GM18502 (cell line): ENCODE measurements at regions not wholly inside any gene's neighbourhood (a gene's known extent, or its start where the extent isn't known, plus 50 kb on each side); places are given as distances from the start of the nearest gene placed in this dataset.
"Not testable (repeated sequence)": the region's sequence is repeated elsewhere in the genome, so short reads cannot be mapped to it uniquely, and the experiment has no call there.

Experiments used
- ATAC-seq: cut with Tn5 transposase; IDR thresholded peaks from one replicate; pipeline ENCODE4 v1.9.1; 2021; ENCODE audit warnings: mild to moderate bottlenecking; ENCODE audit not compliant: unreplicated experiment, poor library complexity

DNA sequence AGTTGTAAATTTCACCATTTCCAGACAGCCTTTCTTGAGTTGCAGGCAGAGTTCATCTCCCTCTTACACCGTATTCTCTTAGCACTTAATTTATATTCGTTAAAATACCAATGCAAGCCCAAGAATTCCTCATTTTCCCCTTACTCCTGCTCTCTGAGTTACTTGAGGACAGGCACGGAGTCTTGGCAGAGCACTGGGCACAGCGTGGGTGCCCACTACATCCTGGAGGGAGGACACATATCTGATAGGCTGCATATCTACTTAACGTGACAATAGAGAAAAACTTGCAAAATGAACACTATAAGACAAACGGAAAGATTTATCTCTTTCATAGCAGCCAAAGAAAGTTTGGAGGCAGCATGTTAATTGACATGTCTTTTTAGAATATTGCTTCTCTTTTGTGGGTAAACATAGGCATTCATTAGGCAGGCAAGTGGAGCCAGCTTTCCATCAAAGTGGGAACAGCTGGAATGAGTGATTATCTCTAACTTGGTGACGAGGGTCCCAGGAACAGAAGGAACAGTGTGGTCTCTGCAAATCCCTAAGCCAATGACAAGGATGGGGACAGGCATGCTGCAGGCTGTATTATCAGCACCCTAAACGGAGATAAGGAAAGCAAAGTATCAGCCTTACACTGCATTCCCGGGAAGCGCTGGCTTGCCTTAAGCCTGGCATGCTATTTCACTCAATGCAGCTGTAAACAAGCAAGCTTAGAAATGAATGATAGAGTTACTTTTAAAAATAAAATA is 116.5 kb downstream of the RTP4 start:
- no peak for ATAC-seq

GRCh38 chr3:187481426-187481825 is 113.2 kb downstream of the RTP4 start:
- no peak for ATAC-seq

DNA sequence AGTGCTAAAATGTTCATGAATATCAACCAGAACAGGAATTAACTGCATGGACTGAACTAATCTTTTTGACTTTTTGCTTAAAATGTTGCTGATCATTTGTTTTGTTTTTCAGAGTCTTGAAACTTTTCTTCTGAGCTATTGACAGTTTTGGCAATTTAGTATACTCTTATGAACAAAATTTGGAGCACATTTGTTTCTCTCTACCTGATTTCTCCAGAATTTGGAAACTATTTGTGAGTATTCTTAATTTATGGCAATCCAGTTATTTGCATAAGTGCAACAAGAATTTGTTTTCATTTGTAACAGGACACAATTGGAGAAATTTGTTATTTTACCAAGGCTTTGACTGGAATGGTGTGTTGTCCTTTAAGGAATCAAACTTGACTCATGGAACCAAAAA is 107.4 kb downstream of the RTP4 start:
- ATAC-seq = not testable (repeated sequence)

DNA sequence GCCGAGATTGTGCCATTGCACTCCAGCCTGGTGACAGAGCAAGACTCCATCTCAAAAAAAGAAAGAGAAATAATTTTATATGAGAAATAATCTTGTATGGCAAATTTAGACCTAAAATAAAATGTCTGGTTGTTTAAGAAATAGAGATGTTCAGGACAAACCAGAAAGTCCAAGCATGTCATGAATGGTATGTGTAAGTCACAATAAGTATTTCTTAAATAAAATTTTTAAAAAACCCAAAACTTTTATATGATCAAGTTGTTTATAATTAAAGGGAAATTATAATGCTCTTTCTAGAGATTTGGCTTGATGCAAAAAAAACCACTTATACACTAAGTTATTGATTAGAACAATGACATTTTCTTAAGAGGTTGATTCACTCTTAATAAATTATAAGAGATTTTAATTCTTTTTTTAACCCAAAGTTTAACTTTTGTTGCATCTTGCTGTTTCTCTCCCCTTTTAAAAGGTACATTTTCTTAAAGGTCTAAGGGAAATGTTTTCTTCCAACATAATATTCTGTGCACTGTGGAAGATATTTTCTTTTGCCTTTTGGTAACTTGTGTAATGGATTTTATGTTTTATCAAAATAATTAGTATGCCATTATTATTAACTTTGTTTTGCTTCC is 105.7 kb downstream of the RTP4 start:
- ATAC-seq = no peak

GRCh38 chr3:187466306-187466705 is 98.1 kb downstream of the RTP4 start:
- ATAC-seq = not testable (repeated sequence)

- ATAC-seq = no peak
Measured at GRCh38 chr3:187465503-187465902, 97.3 kb downstream of the RTP4 start.

GRCh38 chr3:187464682-187465081 is 96.5 kb downstream of the RTP4 start:
- ATAC-seq = no peak

DNA sequence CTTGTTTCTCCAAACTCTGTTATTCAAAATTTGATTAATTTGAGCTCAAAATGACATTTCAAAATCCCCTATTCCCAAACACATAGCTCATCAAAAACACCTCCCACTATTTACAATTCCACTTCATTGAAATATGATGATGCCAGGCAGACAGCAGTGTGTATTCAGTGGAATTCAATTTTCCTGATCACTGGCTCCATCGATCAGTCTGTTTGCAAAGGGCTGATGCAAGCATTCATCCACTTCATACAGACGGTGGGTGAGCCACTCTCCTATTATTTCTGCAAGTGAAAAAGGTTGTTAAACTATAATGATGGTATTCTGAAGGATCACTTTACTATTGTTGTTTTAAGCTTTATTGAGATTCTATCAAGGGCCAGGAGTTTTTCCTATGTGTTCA is 90.7 kb downstream of the RTP4 start:
- no peak for ATAC-seq

DNA sequence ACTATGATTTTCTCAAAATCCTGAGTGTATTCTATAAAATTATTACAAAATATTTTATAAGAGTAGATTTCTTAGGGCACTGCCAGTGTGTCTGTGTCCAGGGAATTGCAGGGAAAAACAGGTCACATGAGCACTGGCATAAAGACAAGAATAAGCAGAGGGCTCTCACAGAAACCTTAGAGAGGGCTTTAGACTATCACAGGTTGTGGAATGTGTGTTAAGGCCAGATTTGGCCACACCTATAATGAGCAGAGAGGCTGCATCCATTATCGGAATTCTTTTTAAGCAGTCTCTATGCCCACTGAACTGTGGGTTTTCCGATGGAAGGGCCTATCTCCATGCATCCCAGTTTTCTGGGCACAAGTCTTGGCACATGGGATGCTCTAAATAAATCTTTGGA is 90.2 kb downstream of the RTP4 start:
- no peak for ATAC-seq

DNA sequence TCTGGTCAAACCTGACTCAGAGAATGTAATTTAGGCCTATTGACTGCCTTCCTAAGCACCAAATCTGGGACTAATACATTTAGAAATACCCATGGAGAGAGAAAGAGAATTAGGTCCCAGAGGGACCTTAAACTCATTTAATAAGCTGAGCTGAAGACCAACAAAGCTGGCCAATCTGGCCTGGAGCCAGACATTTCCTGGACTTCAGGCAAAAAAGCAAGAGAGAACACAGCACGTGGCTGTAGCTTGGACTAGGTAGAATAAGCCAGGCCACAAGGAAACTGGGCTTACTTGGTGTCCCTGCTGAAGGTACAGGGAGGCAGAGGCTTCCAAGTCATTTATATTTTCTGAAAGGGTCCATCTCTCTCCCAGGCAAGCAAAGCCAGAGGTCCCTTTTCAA is 88.1 kb downstream of the RTP4 start:
- no peak for ATAC-seq

DNA sequence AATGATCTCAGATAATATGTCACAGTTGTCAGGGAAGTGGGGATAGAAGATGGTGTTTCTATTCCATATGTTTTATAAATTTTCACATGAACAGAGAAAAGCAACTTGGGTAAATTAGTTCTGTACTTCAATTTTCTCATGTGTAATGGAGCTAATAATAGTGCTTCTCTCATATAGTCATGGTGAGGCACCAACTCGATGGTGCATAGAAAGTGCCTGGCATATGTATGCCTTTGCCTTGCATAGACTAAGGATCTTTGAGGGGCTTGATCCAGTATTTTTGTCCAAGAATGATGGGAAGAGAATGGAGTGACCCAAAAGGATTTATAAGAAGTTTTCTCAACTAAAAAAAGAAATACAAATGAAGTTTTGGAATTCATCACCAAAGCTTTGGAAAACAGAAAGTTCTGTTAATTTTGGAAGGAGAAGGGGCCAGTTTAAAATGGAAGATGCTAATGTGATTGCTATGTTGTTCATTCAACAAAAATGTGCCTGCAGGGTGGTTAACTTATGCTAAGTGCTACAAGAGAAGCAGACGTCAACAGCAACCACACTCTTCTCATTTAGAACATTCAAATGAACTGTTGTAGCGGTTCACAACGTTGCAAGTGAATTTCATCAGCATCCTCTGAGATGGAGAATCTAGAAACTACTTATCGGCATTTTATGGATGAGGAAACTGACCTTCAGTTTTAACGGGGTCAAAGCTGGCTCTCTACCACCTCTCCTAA is 86.1 kb downstream of the RTP4 start:
- no peak for ATAC-seq

GRCh38 chr3:187450431-187451190 is 82.4 kb downstream of the RTP4 start:
- ATAC-seq = no peak

GRCh38 chr3:187448674-187449073 is 80.5 kb downstream of the RTP4 start:
- no peak for ATAC-seq

DNA sequence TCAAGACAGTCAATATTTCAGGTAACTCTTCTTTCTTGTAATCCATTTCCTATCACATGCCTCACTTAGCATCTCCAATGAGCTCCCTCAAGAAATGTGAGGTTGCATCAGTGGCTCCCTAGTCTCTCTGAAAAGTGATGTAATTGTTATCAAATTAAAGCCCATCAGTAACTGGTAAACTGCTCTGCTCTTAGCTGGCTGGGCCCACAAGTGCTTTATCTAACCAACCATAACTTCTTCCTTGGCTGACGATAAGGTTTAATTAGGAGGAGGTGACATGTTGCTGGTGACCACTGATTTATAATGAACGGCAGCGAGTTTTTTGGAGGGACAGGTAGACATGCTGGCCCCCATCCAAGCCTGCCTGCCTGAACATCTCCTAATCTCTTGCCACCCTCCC is 79.6 kb downstream of the RTP4 start:
- no peak for ATAC-seq

DNA sequence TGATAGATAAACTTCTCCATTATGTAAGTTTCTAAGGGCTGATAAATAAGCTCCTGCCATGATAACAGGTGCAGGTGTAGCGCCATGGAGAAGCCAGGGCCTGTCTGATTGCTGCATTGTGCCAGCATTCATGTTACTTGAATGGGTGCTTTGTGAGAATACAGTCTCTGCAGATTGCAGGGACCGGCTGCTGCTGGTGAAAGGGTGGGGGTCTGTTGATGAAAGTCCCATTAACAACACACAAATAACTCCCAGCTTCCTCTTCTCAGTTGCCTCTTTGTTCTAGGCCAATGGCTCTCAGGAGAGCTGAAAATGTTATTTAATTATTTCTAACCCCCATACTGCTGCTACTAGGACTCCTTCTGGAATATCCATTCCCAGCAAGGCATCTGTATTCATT is 77.2 kb downstream of the RTP4 start:
- ATAC-seq = no peak

GRCh38 chr3:187434524-187434923 is 66.3 kb downstream of the RTP4 start:
- ATAC-seq = no peak

DNA sequence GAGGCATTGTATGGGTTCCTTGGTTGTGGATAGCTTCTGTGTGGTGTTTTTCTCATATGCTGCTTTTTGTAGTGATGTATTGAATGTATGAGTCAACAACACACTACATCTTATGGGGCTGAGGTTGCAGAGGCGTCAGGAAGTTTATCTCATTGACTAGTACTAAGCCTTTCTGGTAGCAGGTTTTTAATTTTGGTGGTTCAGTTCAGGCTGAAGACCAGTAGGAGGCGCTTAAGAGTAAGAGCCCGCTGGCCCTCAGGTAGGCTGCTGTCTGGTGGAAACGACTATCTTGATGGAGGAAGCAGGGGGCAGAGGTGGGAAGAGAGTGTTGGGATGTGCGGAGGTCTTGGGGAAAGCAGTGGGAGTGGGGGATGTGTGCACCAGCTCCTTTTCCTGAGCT is 62.4 kb downstream of the RTP4 start:
- no peak for ATAC-seq
